GM19328 (cell line): ENCODE measurements at regions not wholly inside any gene's neighbourhood (a gene's known extent, or its start where the extent isn't known, plus 50 kb on each side); places are given as distances from the start of the nearest gene placed in this dataset.
"Not testable (repeated sequence)": the region's sequence is repeated elsewhere in the genome, so short reads cannot be mapped to it uniquely, and the experiment has no call there.

Experiments
- ATAC-seq: cut with Tn5 transposase; IDR thresholded peaks from one replicate; pipeline ENCODE4 v1.9.1; 2021; ENCODE audit warnings: mild to moderate bottlenecking, moderate library complexity; ENCODE audit not compliant: unreplicated experiment

DNA sequence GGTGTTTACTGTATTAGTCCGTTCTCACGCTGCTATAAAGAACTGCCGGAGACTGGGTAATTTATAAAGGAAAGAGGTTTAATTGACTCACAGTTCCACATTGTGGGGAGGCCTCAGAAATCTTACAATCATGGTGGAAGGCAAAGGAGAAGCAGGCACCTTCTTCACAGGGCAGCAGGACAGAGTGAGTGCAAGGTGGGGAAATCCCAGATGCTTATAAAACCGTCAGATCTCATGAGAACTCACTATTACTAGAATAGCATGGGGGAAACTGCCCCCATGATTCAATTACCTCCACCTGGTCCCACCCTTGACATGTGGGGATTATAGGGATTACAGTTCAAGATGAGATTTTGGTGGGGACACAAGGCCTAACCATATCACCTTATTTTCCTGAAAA, 60.1 kb upstream of the IFNGR1 start:
- ATAC-seq: not testable (repeated sequence)

DNA sequence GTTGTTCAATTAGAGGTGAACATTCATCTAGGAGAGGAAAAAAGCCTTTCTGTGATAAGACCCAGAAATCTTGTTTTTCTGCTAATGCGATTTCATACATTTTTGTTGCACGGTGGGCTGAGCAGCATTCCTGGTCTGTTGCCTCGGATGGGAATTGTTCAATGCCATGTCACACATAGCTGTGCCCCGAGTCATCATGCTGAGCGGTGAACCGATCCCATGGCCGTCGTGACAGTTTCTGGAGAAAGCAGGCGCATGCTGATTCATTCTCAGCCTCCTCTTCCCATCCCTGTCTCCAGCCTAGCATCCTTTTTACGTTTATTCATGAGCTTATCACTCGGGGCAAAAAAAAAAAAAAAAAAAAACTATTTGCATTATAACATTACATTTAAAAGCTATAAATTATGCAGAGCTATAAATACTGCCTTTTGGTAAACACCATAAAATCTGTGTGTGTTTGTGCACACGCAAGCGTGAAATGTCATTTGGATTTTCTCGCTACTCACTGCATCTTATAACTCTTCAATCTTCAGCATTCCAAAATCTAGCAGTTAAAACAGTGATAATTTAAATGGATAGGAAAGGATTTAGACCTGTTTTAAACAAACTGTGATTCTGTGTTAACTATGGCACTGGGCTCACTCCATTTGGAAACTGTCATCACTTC, 58.9 kb upstream of the IFNGR1 start:
- no peak for ATAC-seq

DNA sequence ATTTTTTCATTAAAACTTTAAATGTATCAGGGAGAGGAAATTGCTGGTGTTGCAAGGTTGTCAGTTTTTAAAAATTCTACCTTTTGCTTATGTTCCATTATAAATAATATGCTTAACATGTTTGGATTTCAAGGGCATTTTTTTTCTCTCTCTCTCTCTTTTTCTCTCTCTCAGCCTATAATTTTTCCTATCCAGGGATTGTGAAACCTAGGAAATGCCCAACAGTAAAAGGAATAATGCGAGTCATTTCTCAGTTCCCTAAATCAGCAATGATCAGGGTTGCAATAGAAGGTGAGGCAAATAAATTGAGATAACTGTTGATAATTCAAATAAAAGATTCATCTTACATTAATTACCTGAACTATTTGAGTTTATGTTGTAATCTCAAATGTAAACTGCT, 53.2 kb upstream of the IFNGR1 start:
- no peak for ATAC-seq

DNA sequence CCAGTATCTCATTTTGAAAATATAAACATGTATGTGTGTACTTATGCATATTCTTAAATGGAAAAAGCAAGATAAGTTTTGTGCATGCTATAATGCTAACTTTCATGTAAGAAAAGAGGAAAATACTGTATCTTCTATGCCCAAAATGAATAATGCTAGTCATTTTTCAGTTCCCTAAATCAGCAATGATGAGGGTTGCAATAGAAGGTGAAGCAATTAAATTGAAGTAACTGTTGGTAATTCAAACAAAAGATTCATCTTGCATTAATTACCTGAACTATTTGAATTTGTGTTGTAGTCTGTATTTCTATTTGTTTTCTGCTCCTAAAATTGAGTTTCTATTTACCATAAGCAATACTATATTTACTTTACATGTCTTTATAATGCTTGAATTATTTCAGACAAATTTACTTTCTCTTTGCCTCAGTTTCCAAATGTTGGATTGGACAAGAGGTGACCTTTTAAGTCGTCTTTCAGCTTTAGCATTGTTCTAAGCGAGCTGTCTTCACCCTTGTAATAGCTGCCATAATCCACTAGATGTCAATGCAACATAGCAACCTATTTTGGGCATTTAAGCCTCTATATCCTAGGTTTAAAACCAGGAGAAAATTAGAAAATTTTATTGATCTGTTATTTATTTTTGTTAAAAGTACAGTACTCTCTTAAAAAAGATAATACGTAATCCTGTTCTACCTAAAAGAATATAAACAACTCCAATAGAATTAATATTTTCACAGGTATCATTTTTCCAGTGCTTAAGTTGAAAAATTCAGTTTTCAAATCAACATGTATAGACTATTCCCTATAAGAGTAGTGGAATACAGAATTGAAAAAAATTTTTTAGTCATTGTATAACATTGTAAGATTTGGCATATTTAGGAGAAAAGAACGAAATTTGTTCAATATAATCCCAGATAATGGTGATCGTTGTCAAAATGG, 52.3 kb upstream of the IFNGR1 start:
- peak; percentile 53 for ATAC-seq

DNA sequence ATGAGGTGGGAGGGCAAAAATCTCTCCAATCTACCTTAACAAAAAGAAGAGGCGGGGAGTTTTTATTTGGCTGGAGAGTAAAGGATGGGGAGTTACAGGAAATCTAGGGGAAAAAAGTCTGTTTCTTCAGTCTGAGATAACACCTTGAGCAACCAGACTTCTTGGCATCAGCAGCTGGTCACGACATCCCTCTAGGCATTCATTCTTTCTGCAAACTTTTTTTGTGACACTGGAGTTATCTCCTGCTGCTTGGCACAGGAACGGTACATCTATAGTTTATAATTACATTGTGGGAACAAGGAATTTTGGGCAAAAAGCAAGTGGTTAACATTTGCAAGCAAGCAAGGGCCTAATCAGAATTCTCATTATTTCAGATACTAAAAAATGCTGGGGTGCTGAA, 50.6 kb upstream of the IFNGR1 start:
- ATAC-seq: no peak

DNA sequence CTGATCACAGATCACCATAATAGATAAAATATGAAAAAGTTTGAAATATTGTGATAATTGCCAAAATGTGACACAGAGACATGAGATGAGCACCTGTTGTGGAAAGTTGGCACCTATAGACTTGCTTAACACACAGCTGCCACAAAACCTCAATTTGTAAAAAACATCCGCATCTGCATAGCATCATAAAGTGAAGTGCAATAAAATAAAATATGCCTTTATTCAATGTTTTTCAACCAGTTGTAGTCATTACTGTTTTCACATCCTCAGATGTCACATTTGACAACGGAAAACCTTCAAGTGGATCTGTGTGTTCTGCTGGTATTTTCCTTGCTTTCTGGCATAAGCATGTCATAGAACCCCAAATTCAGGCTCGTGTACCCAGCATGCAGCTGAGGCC, 50.2 kb upstream of the IFNGR1 start:
- ATAC-seq: no peak
